Hypothalamus (tissue), 51 donors: ENCODE measurements at regions not wholly inside any gene's neighbourhood (a gene's known extent, or its start where the extent isn't known, plus 50 kb on each side); places are given as distances from the start of the nearest gene placed in this dataset.

ENCODE experiments used
- DNase-seq, 51 donors: peaks; one replicate each; lab custom pipeline; 2025; lab: John Stamatoyannopoulos, UW

DNA sequence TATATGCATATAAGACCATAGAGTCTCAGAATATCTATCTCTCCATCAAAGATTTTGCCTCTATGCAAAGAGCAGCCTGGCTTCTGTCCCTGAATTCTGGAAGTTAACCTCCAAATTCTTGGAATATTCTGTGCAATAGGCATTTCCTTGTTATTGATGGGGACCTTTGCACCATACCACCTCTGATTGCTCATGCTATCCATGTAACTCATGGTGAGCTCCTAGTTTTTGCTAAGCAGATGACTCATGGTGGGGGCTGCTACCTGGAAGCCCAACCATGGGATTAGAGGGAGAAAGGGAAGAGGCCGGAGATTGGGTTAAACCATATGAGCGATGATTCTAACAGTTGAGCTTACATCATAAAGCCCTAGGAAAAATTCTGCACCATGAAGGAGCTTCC lies 310.2 kb upstream of the FIGN start:
- DNase-seq, result no peak

- peak in 2 of 51 donors; percentile 2 to 6 for DNase-seq
These were observed 308.8 kb upstream of the FIGN start for GRCh38 chr2:164044622-164045021.

GRCh38 chr2:164039270-164039669 lies 303.5 kb upstream of the FIGN start:
- DNase-seq, result no peak

GRCh38 chr2:164032995-164033394 lies 297.2 kb upstream of the FIGN start:
- DNase-seq, result no peak

DNA sequence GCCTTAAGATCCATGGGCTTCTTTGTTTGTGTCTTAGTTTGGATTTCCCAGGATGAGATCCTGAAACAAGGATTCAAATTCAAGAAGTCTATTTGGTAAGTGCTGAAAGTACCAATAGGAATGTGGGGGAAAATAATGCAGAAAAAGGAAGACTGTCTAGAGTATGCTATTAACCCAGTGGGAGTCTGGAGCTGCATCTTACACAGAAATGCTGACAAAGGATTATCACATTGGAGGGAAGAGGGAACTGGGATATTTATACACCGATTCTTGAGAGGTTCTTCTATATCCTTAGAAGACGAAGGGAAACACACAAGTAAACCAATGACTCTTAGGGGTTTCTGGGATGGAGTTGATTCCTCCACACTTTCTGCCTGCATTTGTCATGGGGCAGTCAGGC lies 294.8 kb upstream of the FIGN start:
- DNase-seq, result no peak

DNA sequence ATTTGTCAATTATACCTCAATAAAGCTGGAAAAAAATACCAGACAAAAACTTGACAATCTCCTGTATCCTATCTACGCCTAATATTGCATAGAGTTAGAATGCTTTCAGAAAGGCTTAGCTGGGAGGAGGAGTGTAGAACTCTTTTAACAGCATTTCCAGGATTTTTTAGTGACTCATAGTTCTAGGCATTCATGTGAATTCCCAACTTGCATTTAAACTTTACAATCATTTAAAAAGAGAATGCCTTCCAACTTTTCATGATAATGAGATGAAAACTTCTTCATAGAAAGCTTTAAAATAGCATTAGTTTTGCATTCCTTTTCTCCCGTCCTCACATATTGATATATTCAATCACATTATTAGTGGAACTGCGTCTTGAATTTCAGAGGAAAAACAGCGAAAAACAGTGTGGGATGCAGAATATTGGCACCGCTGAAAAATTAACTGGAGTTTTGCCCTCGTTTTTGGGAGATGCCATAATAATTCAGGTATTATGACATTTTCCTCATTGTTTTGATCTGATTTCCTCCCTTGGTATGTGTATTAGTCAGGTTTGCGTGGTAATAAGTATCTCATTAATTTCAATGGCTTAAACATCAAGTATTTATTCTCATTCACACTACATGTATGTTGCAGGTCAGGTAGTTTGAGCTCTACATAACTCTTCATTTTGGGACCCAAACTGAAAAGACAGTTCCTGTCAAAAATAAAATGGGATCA lies 293.2 kb upstream of the FIGN start:
- DNase-seq, result no peak

GRCh38 chr2:164024396-164024795 lies 288.6 kb upstream of the FIGN start:
- DNase-seq, result no peak

GRCh38 chr2:164023896-164024295 lies 288.1 kb upstream of the FIGN start:
- DNase-seq, result no peak

- DNase-seq, result peak in 1 of 51 donors; percentile 26
These were observed 279.7 kb upstream of the FIGN start for GRCh38 chr2:164015328-164016123.

GRCh38 chr2:164014791-164015190 lies 279.0 kb upstream of the FIGN start:
- DNase-seq, result no peak

DNA sequence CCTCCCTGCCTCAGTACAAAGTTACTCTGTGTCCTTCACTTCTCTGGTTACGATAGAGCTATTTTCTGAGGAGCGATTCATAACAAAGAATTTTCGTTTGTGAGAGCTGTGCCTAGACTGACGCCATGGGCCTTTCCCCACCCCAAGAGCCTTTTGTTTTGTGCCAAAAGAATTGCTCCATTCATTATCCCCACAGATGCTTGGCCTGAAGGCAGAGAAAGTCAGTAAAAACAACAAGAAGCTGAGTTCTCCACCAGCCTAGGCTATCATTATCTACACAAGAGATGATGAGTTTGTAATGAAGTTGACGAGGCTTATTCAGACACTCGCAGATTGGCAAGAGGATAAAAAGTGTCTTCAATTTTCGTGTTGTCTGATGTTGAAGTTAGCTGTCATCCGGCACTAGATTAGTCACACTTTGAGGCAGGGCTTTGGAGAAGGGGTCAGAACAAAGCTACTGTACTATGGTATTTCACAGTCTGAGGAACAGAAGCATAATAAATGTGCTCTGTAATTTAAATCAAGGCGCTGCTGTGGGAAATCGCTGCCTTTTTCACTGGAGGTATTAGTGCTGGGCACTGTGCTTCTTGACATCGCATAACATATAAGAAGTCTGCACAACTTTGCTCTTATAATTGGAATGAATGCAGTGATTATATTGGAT lies 278.4 kb upstream of the FIGN start:
- peak in 31 of 51 donors; percentile 4 to 88 (median 39) for DNase-seq

DNA sequence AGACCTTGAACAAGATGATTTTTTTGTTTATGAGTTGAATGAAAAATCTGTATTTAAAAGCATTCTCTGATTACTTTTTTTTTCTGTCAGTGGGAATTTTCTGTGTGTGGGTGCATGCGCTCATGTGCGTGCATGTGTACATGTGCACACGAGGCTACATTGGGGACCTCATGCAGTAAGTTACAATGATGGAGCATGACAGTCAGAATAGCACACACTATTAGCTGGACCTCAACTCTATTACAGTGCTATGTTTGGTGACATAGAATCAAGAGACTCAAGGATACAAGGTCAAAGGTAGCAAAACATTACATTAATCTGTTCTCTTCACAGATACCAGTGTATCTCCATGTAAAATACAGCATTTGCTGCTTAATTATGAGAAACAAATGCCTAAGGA lies 276.8 kb upstream of the FIGN start:
- no peak for DNase-seq

DNA sequence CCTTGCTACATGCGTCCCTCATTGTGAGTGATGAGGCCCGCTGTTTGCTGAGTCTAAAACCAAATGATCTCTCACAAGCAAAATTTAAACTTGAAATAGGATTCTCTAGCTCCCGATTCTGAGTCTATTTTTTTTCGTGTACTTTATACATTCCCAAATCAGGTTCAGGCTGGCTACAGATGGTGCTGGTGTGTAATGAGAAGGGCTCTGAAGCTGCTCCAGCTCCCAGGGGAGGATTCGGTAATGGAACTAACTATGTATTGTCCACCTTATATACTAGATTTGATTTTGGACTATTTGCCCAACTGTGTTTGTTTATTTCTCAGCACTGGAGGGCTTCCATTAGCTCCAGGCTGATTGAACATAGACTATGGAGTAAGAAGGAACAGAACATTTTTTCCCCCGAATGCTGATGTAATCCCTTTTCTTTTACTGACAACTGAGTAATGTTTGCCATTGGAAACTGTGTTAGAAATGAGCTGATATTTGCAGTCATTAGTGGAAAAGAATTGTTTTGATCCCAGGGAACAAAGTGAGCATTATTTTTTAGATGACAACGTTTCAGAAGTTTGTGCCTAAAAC lies 274.0 kb upstream of the FIGN start:
- peak in 5 of 51 donors; percentile 5 to 71 (median 17) for DNase-seq

DNA sequence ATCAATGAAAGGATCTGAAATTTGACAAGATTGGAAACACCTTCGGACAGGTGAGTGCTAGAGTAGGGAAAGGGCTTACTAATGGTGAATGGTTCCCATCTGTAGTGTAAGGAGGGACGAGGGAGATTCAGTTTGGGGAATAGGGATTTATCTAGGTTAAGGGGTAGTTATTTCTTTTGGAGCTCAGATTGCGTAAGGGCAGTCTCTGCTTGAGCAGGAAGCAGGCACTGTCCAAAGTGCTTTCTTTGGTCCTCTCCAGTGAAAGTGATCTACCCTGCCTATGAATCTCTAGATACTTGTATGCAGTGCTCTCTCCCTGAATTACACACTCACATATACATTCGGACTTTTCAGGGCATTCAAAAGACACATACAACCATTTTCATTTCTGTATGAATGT lies 272.9 kb upstream of the FIGN start:
- no peak for DNase-seq

DNA sequence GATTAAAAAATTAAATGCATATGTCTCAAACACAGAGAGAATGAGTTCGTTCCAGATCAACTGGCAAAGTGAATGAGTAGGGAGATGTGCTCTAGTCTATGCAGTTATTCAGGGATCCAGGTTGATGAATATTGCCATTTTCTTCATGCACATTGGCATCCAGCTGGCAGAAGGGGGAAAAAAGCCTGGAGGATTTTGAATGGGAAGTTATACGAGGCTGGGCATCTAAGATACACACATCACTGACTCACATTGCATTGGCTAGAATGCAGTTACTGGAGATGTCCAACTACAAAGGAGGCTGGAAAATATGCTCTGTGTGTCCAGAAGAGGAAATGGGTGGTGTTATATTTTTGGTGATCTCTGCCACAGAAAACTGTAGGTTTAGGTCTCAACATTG lies 270.9 kb upstream of the FIGN start:
- no peak for DNase-seq

GRCh38 chr2:164000176-164000575 lies 264.4 kb upstream of the FIGN start:
- no peak for DNase-seq

DNA sequence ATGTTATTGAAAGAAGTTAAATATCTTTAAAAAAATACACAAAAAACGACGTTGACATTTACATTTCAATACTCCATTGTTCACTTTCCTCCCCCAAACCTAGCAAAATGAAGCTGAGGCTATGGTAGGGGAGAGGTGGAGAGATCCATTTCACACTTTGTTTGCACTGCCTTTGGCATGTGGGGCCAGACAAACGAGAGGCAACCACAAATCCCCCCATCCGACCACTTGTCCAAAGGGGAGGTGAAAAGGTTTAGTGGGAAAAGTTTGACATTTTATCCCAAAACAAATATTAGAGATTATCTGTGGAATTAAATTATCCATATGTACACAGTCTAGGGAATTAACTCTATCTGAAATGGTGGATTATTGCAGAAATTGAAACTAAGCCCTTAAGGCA lies 261.7 kb upstream of the FIGN start:
- DNase-seq, result no peak

GRCh38 chr2:163990541-163990940 lies 254.7 kb upstream of the FIGN start:
- no peak for DNase-seq

GRCh38 chr2:163990101-163990500 lies 254.3 kb upstream of the FIGN start:
- no peak for DNase-seq

GRCh38 chr2:163987175-163987940 lies 251.6 kb upstream of the FIGN start:
- no peak for DNase-seq

DNA sequence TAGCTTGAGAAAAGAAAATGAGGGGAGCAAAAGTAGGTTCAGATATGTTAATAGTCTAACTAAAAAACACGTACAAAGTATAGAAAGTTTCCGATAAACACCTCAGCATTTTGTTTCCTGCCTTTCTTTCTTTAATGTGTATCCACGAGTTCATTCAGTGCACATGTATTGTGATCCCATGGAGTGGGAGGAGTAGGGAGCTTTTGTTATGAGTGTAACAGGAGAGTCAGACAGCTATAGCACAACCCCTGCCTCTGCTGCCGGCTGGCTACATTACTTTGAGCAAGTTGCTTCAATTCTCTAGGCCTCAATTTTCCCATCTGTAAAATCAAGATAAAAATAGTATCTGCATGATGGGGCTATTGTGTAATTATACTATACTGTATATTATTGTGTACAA lies 249.2 kb upstream of the FIGN start:
- no peak for DNase-seq
